HL-60 (cell line): ENCODE measurements at regions not wholly inside any gene's neighbourhood (a gene's known extent, or its start where the extent isn't known, plus 50 kb on each side); places are given as distances from the start of the nearest gene placed in this dataset.

Experiments used
- DNase-seq, 2 experiments: peaks; one replicate each; pipeline ENCODE4 v3.0.0-alpha.2; 2010 to 2020; ENCODE audit warnings: low read depth in 1 of 2, low spot score in 1 of 2
- H3K27ac ChIP-seq: fragments of 250-450 bp; sonication (Bioruptor Pico); replicated peaks from 2 replicates; pipeline ENCODE4 v1.5.1; 2020; ENCODE audit warnings: mild to moderate bottlenecking, moderate library complexity
- H3K27me3 ChIP-seq: fragments of 250-450 bp; sonication (Bioruptor Pico); 2 replicates; pipeline ENCODE4 v1.5.1; 2021; ENCODE audit warnings: mild to moderate bottlenecking, moderate library complexity; ENCODE audit not compliant: insufficient read depth, poor library complexity, severe bottlenecking
- H3K4me3 ChIP-seq: replicated peaks from 2 replicates; pipeline ENCODE4 v1.5.1; 2011; ENCODE audit warnings: mild to moderate bottlenecking, control low read depth, low read length; ENCODE audit not compliant: insufficient read depth
- CTCF ChIP-seq: IDR thresholded peaks from one replicate; pipeline ENCODE4 v1.5.1; 2011; ENCODE audit warnings: low read length, control low read depth, inconsistent platforms; ENCODE audit not compliant: insufficient read depth
- GABPA ChIP-seq: IDR thresholded peaks from 2 replicates; pipeline ENCODE4 v1.6.1; 2012; ENCODE audit warnings: low read depth
- POLR2AphosphoS5 ChIP-seq: IDR thresholded peaks from 2 replicates; pipeline ENCODE4 v1.6.1; 2012; ENCODE audit warnings: low read depth
- REST ChIP-seq: IDR thresholded peaks from 2 replicates; pipeline ENCODE4 v1.6.1; 2012; ENCODE audit warnings: low read depth; ENCODE audit not compliant: insufficient replicate concordance
- SPI1 ChIP-seq: IDR thresholded peaks from 2 replicates; pipeline ENCODE4 v1.6.1; 2012; ENCODE audit warnings: low read depth, mild to moderate bottlenecking, borderline replicate concordance

- Histone ChIP-seq H3K4me3 (no peak overlapping the region), H3K27ac (no peak overlapping the region), H3K27me3 (no peaks in the 10 kb centered on the region)
- no peak for TF ChIP-seq SPI1
- no peak for TF ChIP-seq GABPA
- no peak for TF ChIP-seq REST
- TF ChIP-seq CTCF = no peak
- no peak for TF ChIP-seq POLR2AphosphoS5
- DNase-seq = no peak
Observed at GRCh38 chr10:126813432-126813831, 91.8 kb upstream of the DOCK1 start.

GRCh38 chr10:126833542-126833941, 71.7 kb upstream of the DOCK1 start:
- Histone ChIP-seq H3K27me3 (no peaks in the 10 kb centered on the region), H3K27ac (no peak overlapping the region), H3K4me3 (no peak overlapping the region)
- no peak for TF ChIP-seq REST
- TF ChIP-seq GABPA = no peak
- TF ChIP-seq POLR2AphosphoS5 = no peak
- no peak for TF ChIP-seq SPI1
- no peak for TF ChIP-seq CTCF
- no peak for DNase-seq

GRCh38 chr10:126836009-126836408, 69.2 kb upstream of the DOCK1 start:
- Histone ChIP-seq H3K27me3 (no peaks in the 10 kb centered on the region), H3K4me3 (no peak overlapping the region), H3K27ac (no peak overlapping the region)
- no peak for DNase-seq
- TF ChIP-seq POLR2AphosphoS5 (no peak), SPI1 (no peak), GABPA (no peak), CTCF (no peak), REST (no peak)
